ENCODE measurements at regions not wholly inside any gene's neighbourhood (a gene's known extent, or its start where the extent isn't known, plus 50 kb on each side); places are given as distances from the start of the nearest gene placed in this dataset.

DNA sequence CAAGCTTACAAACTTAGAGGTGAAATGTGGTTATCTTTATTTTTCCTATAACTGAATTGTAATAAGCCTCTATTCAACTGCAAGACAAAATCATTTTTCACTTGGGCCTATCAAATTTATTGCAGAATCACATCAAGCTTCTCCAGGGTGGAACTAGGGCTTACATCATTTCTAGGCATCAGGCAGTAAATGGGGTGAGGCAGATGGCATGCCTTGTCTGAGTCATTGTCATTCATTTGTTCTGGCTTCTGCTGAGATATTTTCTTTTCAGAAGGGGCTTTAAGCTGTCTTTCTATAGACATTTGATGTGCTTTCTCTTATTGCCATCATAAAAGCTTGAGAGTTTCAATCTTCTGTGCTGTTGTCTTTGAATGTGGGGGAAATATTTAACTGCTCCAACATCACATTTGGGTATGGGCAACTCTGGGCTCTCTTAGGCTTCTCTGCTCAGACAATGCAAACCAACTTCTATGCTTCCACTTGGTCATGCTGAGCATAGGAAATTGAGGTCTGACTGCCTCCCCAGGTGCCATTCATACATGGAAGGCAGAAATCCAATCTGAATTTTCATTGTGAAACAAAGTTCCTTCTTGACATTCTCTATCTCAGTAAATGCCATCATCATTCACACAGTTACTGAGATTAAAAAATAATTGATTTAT lies 225.8 kb upstream of the GIMD1 start:
- no peak overlapping the region for H3K27ac ChIP-seq (ENCODE audit: low read depth in 1 of 2, low read length in 2 of 2)
- no peaks in the 10 kb centered on the region for H3K9me3 ChIP-seq (replicated peaks in 1 of 2; ENCODE audit: control insufficient read depth in 1 of 2, insufficient read depth in 1 of 2, low read length in 2 of 2)
- H3K4me1 ChIP-seq (ENCODE audit: control insufficient read depth in 1 of 2, insufficient read depth in 2 of 2, low read length in 2 of 2) = no peaks in the 10 kb centered on the region
- TF ChIP-seq, protein P1, sequence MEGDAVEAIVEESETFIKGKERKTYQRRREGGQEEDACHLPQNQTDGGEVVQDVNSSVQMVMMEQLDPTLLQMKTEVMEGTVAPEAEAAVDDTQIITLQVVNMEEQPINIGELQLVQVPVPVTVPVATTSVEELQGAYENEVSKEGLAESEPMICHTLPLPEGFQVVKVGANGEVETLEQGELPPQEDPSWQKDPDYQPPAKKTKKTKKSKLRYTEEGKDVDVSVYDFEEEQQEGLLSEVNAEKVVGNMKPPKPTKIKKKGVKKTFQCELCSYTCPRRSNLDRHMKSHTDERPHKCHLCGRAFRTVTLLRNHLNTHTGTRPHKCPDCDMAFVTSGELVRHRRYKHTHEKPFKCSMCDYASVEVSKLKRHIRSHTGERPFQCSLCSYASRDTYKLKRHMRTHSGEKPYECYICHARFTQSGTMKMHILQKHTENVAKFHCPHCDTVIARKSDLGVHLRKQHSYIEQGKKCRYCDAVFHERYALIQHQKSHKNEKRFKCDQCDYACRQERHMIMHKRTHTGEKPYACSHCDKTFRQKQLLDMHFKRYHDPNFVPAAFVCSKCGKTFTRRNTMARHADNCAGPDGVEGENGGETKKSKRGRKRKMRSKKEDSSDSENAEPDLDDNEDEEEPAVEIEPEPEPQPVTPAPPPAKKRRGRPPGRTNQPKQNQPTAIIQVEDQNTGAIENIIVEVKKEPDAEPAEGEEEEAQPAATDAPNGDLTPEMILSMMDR (IDR thresholded peaks at IDR 0.05) = no peak
- Mint-ChIP-seq H3K36me3 (no peaks in the 10 kb centered on the region), H3K27ac (no peak overlapping the region), H3K4me3 (no peak overlapping the region), H3K4me1 (no peaks in the 10 kb centered on the region), H3K9me3 (peaks cover 0 to 2% (median 0%) of the 10 kb centered on the region in 7 donors), H3K27me3 (ENCODE audit: low read depth in 3 of 3) (peaks cover 0 to 5% (median 0%) of the 10 kb centered on the region in 3 donors)
- no peaks in the 10 kb centered on the region for H4K20me1 ChIP-seq (ENCODE audit: insufficient read depth, low read length)
- no peak overlapping the region for H3K4me2 ChIP-seq (replicated peaks; ENCODE audit: extremely low read depth, low read length, poor library complexity, severe bottlenecking)
- no peak for DNase-seq
- H3K4me3 ChIP-seq (replicated peaks in 1 of 3; ENCODE audit: low read depth in 2 of 3, low read length in 3 of 3) = no peak overlapping the region
- intact Hi-C loops (cut with micrococcal nuclease) = no loop called here
- no peaks in the 10 kb centered on the region for H3K79me2 ChIP-seq (ENCODE audit: insufficient read depth, low read length)
- H3K36me3 ChIP-seq (replicated peaks in 1 of 2; ENCODE audit: control insufficient read depth in 1 of 2, insufficient read depth in 2 of 2, low read length in 2 of 2) = no peaks in the 10 kb centered on the region
- no peak overlapping the region for H2AFZ ChIP-seq (ENCODE audit: insufficient read depth, low read depth, low read length, poor library complexity, severe bottlenecking)
- H3K27me3 ChIP-seq (ENCODE audit: control insufficient read depth in 2 of 2, insufficient read depth in 2 of 2, low read length in 2 of 2) = no peaks in the 10 kb centered on the region
- no peak overlapping the region for H3K9ac ChIP-seq (ENCODE audit: insufficient read depth, low read length, poor library complexity, severe bottlenecking)

DNA sequence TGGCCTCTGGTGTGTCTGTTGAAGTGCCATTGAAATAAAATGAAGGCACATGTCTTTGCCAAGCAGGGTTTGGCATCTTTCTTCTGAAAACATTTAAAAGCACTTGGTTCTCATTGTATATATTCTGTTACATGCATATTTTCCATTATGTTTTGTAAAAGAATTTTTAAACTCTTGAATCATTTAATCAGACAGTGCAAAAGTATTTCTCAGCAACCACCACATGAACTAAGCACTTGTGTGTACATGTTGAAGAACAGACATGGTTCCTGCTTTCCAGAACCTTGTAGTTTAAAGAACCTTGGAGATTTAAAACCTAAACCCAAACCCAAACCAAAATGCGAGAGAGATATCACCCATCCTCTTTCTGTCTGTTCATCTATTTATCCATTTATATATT lies 220.3 kb upstream of the GIMD1 start:
- no peak overlapping the region for H3K9ac ChIP-seq (ENCODE audit: insufficient read depth, low read length, poor library complexity, severe bottlenecking)
- no peak overlapping the region for H3K4me2 ChIP-seq (replicated peaks; ENCODE audit: extremely low read depth, low read length, poor library complexity, severe bottlenecking)
- Mint-ChIP-seq H3K36me3 (no peaks in the 10 kb centered on the region), H3K27me3 (ENCODE audit: low read depth in 3 of 3) (no peaks in the 10 kb centered on the region), H3K4me1 (no peaks in the 10 kb centered on the region), H3K9me3 (peaks cover 0 to 3% (median 0%) of the 10 kb centered on the region in 7 donors), H3K4me3 (no peak overlapping the region), H3K27ac (no peak overlapping the region)
- no peaks in the 10 kb centered on the region for H4K20me1 ChIP-seq (ENCODE audit: insufficient read depth, low read length)
- H3K27ac ChIP-seq (ENCODE audit: low read depth in 1 of 2, low read length in 2 of 2) = no peak overlapping the region
- no peak overlapping the region for H2AFZ ChIP-seq (ENCODE audit: insufficient read depth, low read depth, low read length, poor library complexity, severe bottlenecking)
- no peaks in the 10 kb centered on the region for H3K4me1 ChIP-seq (ENCODE audit: control insufficient read depth in 1 of 2, insufficient read depth in 2 of 2, low read length in 2 of 2)
- no peaks in the 10 kb centered on the region for H3K9me3 ChIP-seq (replicated peaks in 1 of 2; ENCODE audit: control insufficient read depth in 1 of 2, insufficient read depth in 1 of 2, low read length in 2 of 2)
- no peaks in the 10 kb centered on the region for H3K27me3 ChIP-seq (ENCODE audit: control insufficient read depth in 2 of 2, insufficient read depth in 2 of 2, low read length in 2 of 2)
- WGBS (ENCODE audit: insufficient coverage) = no CpG with 5 or more reads among the region's 1 CpG
- no peak overlapping the region for H3K4me3 ChIP-seq (replicated peaks in 1 of 3; ENCODE audit: low read depth in 2 of 3, low read length in 3 of 3)
- no peak for DNase-seq
- H3K36me3 ChIP-seq (replicated peaks in 1 of 2; ENCODE audit: control insufficient read depth in 1 of 2, insufficient read depth in 2 of 2, low read length in 2 of 2) = no peaks in the 10 kb centered on the region
- no peaks in the 10 kb centered on the region for H3K79me2 ChIP-seq (ENCODE audit: insufficient read depth, low read length)
- intact Hi-C loops (cut with micrococcal nuclease) = no loop called here
- TF ChIP-seq, protein P1 (IDR thresholded peaks at IDR 0.05) = no peak
